Stimulated activated naive CD4-positive, alpha-beta T cell treated with Interleukin-2 at 50 U/mL for 16 hours (primary cell): ENCODE measurements at regions not wholly inside any gene's neighbourhood (a gene's known extent, or its start where the extent isn't known, plus 50 kb on each side); places are given as distances from the start of the nearest gene placed in this dataset.

Experiments
- DNase-seq: peaks from one replicate; lab custom pipeline; 2025; lab: John Stamatoyannopoulos, UW

- DNase-seq = no peak
Measured at GRCh38 chr9:1757186-1757585, 258.0 kb upstream of the SMARCA2 start.

GRCh38 chr9:1759009-1759408, 256.1 kb upstream of the SMARCA2 start:
- DNase-seq = no peak

DNA sequence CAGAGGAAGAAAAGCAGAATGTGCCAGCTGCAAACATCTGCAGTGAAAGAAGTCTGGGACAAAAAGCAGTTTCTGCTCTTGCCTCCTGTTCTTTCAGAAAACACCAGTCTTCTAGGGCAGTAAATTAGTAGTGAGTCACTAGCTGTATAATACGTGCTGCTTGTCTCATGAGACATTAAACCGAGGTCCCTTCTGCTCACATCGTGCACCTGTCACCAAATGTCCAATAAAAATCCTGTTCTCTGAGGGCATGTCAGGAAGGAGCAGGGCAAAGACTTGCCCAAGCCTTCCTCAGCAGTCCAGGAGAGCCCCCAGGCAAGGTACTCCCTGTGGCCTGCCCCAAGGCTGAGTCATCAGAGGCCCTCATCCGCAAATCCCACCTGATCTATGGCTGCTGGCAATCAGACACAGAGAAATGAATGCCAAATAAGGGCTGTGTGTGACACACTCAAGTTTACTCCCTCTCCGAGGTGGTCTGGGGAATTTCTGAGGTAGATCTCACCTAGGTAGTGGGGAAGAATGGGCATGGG, 255.3 kb upstream of the SMARCA2 start:
- no peak for DNase-seq

GRCh38 chr9:1761807-1762206, 253.3 kb upstream of the SMARCA2 start:
- no peak for DNase-seq

DNA sequence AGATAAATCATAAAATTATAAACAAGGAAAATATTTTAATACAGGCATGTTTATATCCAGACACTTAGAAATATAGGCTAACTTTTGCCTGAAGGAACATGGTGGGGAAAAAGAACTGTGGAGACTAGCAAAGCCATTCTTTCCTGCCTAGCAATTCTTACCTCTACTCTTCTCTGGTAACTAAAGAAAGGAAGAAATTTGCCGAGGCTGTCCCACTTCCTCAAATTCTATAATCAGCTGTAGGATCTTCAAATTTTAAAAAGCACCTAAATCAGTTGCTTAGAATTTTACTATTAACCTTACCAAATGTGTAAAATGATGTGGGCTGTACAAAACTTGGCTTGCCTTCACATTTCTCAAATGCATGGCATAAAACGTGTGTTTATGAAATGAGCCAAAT, 249.1 kb upstream of the SMARCA2 start:
- DNase-seq = no peak

GRCh38 chr9:1768561-1768960, 246.6 kb upstream of the SMARCA2 start:
- no peak for DNase-seq

DNA sequence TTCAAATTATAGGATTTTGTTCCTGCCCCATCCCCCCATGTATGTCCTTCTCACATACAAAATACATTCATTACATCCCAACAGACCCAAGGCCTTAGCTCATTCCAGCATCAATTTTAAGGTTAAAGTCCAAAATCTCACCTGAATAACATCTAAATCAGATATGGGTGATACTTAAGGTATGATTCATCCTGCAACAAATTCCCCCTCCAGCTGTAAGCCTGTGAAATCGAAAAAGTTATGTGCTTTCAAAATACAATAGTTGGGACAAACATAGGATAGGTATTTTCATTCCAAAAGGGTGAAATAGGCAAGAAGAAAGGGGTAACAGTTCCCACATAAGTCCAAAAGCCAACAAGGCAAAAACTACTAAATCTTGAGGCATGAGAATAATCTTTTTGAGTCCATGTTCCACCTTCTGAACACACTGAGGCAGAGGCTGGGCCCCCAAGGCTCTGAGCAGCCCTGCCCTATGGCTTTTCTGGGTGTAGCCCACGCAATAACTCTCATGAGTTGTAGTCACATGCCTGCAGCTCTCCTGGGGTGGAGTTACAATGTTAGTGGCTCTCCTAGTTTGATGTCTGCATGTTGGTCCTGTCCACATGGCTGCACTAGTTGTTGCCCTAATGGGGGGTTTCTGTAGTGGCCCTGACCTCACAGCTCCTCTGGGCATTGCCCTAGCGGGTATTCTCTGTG, 243.9 kb upstream of the SMARCA2 start:
- DNase-seq = no peak

GRCh38 chr9:1775230-1775629, 239.9 kb upstream of the SMARCA2 start:
- DNase-seq = no peak

DNA sequence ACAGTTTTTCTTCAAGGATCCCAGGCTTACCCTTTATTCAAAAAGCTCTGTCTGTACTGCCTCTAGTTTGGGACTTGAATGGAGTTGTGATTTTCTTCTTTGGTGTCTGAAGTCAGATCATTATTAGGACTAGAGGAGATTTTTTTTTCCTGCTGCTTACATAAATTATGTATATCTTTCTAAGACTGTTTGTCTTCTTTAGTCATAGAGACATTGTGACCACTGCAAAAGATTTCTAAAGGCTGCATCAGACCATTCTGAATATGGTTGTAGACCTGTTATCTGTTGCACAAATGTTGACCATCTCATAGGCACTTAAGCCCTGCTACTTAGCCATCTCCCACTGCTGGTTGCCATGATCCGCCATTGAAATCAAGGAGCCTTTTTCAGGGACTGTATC, 238.5 kb upstream of the SMARCA2 start:
- no peak for DNase-seq

- no peak for DNase-seq
Measured at GRCh38 chr9:1791191-1791590, 224.0 kb upstream of the SMARCA2 start.

DNA sequence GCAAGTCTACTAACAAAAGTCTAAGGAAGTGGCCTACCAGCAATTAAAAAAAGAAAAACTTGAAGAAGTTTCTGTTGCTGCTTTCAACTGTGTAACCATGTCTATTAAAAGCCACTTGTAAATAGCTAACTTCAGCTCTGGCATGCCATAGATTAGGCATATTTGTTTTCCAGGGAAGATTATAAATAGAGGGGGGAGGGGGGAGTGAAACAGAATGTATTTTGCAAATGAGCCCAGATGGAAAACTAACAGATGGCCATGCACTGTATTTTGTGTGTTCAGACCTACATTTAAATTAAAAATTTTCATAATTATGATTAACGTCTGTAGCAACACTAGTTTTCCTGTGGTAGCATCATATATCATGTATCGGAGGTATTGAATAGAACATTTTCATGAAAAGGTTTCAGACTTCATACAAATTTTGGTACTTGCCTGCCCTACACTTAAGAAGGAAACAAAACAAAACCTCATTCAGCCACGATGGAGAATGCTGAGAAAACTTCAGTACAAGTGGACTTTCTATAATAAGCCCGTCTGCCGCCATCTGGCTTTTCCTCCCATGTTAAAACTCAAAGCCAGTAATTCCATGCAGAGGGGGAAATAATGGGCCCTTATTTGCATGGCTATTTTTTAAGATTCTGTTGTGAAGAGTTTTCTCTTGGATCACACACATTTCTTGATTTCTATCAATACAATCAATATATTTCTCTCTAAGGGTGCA, 220.4 kb upstream of the SMARCA2 start:
- no peak for DNase-seq

DNA sequence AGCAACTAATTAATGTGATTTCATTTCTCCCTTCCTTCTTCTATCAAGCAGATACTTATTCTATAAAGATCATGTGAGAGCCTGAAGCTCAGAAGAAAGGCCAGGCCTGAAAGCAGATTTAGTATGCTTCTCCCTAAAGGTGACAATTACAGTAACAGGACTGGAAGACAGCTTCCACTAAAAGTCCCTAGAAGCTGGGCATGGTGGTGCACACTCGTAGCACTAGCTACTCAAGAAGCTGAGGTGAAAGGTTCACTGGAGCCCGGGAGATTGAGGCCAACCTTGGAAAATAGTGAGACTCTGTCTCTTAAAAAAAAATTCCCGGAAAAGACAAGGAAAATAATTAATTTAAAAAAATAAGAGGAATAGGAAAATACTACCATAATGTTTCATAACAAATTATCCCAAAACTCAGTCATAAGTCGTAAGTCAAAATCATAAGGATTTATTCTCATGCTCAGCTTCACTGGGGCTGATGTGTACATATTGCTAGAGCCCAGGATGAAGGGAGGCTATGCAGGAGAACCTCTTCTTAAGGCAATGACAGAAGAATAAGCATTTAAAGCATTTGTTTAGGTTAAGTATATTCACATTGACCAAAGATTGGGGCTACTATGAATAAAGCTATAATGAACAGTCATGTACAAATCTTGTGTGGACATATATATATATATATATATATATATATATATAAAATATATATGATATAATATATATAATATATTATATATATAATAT, 210.8 kb upstream of the SMARCA2 start:
- DNase-seq = no peak

DNA sequence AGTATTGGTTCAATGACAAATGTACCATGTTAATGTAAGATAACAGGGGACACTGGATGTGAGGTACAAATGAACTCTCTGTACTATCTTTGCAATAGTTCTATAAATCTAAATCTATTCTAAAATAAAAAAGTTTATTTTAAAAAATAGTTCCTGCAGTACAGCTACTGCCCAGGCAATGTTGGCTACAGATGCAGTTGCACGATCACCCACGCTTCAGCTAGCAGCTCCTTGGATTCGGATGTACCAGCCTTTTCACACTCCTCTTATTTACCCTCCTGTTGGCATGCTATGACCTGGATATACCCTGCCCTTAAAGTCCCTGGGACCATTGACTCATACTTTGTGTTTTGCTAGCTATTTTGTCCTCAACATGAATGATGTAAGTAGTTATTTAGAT, 185.4 kb upstream of the SMARCA2 start:
- DNase-seq = no peak

GRCh38 chr9:1832960-1833359, 182.2 kb upstream of the SMARCA2 start:
- no peak for DNase-seq

DNA sequence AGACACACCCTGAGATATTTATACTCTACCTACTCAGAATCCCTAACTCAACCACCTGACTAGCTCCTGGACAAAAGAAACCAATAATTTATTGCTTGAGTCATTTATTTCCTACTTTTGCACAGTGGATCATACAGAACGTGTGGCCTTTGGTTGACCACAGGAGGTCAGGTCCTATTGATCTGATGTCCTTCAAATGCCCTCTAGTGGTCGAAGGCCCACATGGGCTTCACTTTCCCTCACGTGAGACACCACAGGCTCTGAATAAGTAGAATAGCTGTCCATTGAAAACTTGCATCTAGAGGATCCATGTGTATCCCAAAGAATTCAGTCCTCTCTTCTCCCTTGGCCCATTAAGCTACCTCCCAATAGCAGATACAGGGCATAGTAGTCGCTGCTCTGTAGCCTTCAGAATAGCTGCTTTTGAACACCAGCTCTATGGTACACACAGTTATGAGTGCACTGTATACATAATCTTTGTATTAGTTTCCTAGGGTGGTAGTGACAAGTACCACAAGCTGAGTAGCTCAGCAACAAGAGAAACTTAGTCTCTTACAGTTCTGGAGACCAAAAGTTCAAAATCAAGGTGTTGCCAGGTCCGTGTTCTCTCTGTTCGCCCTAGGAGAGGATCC, 177.6 kb upstream of the SMARCA2 start:
- no peak for DNase-seq

- DNase-seq = no peak
Measured at GRCh38 chr9:1839909-1840308, 175.2 kb upstream of the SMARCA2 start.

DNA sequence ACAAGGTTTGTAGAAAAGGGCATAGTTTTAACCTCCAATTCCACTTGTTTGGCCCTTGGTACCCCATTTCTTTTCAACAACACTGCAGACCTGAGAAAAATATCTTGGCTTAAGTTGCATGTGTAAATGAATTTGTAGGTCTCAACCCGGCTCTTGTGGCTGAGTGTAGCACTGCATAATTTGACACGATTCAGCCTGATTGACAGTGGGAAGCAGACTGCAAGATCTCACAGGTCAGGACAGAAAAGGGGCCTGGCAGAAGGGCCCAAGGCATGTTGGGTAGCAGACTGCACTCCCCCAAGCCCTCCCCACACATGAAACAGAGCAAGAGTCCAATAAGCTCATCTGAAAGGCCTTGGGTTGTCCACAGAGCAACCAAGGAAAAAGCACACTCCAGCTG, 169.7 kb upstream of the SMARCA2 start:
- no peak for DNase-seq

GRCh38 chr9:1855726-1856125, 159.4 kb upstream of the SMARCA2 start:
- no peak for DNase-seq

- no peak for DNase-seq
Measured at GRCh38 chr9:1857808-1858207, 157.3 kb upstream of the SMARCA2 start.

DNA sequence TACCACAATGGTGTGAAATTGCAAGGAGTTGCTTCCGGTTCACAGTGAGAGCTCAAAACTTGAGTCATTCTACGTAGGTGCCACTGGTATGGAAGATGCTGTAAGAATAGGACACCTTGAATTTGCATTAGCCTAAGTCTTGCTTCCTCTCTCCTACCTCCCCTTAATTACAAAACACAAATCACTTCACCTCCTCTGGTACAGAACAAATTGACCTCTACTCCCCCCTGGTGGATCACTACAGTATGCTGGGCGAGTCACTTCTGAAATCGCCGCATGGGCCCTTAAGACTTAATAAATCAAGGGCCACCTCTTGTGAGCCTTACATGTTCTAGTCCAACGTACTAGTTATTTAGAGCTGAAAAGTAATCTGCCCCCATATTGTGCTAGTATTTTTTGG, 145.3 kb upstream of the SMARCA2 start:
- DNase-seq = peak; percentile 13

DNA sequence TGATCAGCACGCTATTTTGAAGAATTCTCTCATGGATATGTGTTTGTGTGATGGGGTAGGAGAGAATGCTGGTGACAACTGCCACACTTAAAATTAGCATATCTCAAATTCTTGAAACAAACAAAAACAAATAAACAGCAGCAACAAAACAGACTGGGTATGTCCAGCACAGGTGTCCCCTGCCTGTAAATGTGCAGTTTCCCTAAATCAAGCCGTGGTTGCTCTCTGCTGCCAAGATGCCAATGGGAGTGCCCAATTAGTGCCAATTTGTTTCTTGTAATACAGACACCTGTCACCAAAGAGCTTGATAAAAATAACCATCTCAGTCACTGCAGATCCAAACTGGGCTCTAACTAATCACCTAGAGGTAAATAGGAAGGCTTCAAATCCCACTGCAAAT, 144.2 kb upstream of the SMARCA2 start:
- DNase-seq = no peak

DNA sequence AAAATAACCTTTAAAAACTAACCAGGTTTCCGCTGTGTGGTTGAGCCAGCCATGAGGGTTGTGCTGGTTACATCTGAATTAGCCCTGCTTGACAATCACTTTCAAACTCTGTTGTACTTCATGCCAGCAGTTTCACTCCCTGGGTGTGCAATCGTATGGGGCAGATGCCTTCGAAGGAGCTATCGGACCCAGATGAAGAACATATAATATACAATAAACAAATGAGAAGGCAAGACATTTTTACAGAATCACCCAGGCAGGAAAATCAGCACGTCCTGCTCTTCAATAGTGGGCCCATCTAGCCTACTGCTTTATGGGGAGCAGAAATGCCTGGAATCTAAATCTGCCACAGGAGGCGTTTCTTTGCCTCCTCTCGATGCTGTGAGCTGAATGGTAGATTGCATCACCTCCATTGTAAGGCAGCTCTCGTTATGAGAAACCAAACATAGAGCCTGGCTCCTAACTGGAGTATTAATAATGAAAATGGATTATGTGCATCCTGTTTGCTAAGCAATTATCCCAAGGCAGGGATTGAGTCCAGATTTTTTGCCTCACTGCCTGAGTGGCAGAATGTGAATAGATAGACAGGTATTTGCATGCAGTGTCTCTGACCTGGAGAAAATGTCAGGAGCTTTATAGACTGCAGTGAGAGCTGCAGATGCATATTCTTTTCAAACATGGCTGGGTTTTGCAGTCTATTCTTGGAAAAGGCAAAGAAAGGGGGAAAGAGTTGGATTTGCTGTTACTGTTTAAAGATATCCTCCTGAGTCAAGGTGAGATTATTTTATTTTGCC, 143.3 kb upstream of the SMARCA2 start:
- DNase-seq = no peak
